Upper lobe of left lung (tissue), 4 donors: ENCODE measurements at regions not wholly inside any gene's neighbourhood (a gene's known extent, or its start where the extent isn't known, plus 50 kb on each side); places are given as distances from the start of the nearest gene placed in this dataset.

Experiments
- EP300 ChIP-seq, 4 donors: sonication (generic); formaldehyde crosslinking; IDR thresholded peaks; one replicate each; pipeline ENCODE4 v1.5.1; 2017; ENCODE audit warnings: antibody characterized with exemption in 4 of 4, control low read depth in 2 of 4
- POLR2A ChIP-seq, 4 donors: fragments of 450-650 bp; IDR thresholded peaks; one replicate each; pipeline ENCODE4 v1.5.1; 2016 to 2017; ENCODE audit warnings: antibody characterized with exemption in 4 of 4, mild to moderate bottlenecking in 2 of 4

DNA sequence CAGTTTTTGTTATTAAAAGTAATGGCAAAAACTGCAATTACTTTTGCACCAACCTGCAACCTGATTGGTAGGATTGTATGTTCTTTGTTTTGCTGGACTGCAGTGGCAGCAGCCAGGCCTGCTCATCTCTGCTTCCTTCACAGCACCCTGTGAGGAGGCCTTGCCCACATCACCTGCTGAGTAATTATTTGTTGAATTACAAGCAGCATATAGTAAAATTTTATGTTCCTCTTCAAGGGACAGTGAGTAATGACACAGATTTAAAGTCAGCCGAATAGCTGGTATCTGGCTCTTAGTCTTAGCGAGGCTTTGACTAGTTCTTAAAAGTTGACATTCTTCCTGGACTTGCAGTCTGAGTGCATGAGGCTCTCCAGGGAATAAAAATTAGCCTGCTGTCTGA, 435.1 kb downstream of the PRDM2 start:
- TF ChIP-seq EP300 (IDR thresholded peaks at IDR 0.05) (no peak), POLR2A (IDR thresholded peaks at IDR 0.05) (no peak)
